Amniotic stem cell (primary cell): ENCODE measurements at regions not wholly inside any gene's neighbourhood (a gene's known extent, or its start where the extent isn't known, plus 50 kb on each side); places are given as distances from the start of the nearest gene placed in this dataset.
"Not testable (repeated sequence)": the region's sequence is repeated elsewhere in the genome, so short reads cannot be mapped to it uniquely, and the experiment has no call there.

Source experiments
- DNase-seq: peaks from one replicate; lab custom pipeline; 2025; lab: John Stamatoyannopoulos, UW

GRCh38 chr6:150767571-150768018 is 97.9 kb upstream of the MTHFD1L start:
- no peak for DNase-seq

- no peak for DNase-seq
Observed at GRCh38 chr6:150770637-150771036, 94.9 kb upstream of the MTHFD1L start.

GRCh38 chr6:150773969-150774368 is 91.5 kb upstream of the MTHFD1L start:
- DNase-seq, result no peak

- DNase-seq, result no peak
Observed at GRCh38 chr6:150775415-150776203, 89.9 kb upstream of the MTHFD1L start.

- DNase-seq, result no peak
Observed at GRCh38 chr6:150777736-150778135, 87.8 kb upstream of the MTHFD1L start.

GRCh38 chr6:150783813-150784212 is 81.7 kb upstream of the MTHFD1L start:
- DNase-seq, result no peak

- DNase-seq, result no peak
Observed at GRCh38 chr6:150787429-150787828, 78.1 kb upstream of the MTHFD1L start.

GRCh38 chr6:150788089-150788488 is 77.4 kb upstream of the MTHFD1L start:
- DNase-seq, result no peak

- DNase-seq, result not testable (repeated sequence)
Observed at GRCh38 chr6:150789906-150790305, 75.6 kb upstream of the MTHFD1L start.

GRCh38 chr6:150791717-150792116 is 73.8 kb upstream of the MTHFD1L start:
- DNase-seq, result no peak

- DNase-seq, result no peak
Observed at GRCh38 chr6:150797949-150798348, 67.6 kb upstream of the MTHFD1L start.

- no peak for DNase-seq
Observed at GRCh38 chr6:150799276-150799805, 66.2 kb upstream of the MTHFD1L start.

- DNase-seq, result peak; percentile 21
Observed at GRCh38 chr6:150800674-150801314, 64.7 kb upstream of the MTHFD1L start.

GRCh38 chr6:150806790-150807189 is 58.7 kb upstream of the MTHFD1L start:
- DNase-seq, result no peak

GRCh38 chr6:150813319-150813992 is 52.0 kb upstream of the MTHFD1L start:
- no peak for DNase-seq

- DNase-seq, result no peak
Observed at GRCh38 chr6:150813993-150814359, 51.5 kb upstream of the MTHFD1L start.
